Neural progenitor cell (in vitro differentiated cells): ENCODE measurements at regions not wholly inside any gene's neighbourhood (a gene's known extent, or its start where the extent isn't known, plus 50 kb on each side); places are given as distances from the start of the nearest gene placed in this dataset.
"Not testable (repeated sequence)": the region's sequence is repeated elsewhere in the genome, so short reads cannot be mapped to it uniquely, and the experiment has no call there.

ENCODE experiments used
- DNase-seq: peaks from one replicate; pipeline ENCODE4 v3.0.0-alpha.2; 2016; ENCODE audit warnings: low spot score
- H2AFZ ChIP-seq: fragments of 200-600 bp; sonication (generic); replicated peaks from 2 replicates; pipeline ENCODE4 v1.6.1; 2016; ENCODE audit warnings: antibody characterized with exemption
- H3F3A ChIP-seq: fragments of 200-600 bp; sonication (generic); 2 replicates; pipeline ENCODE4 v1.6.1; 2016; ENCODE audit warnings: antibody characterized with exemption, low read depth
- H3K27ac ChIP-seq: fragments of 200-600 bp; sonication (generic); 2 replicates; pipeline ENCODE4 v1.5.1; 2016; ENCODE audit warnings: mild to moderate bottlenecking
- H3K27me3 ChIP-seq: fragments of 200-600 bp; sonication (generic); 2 replicates; pipeline ENCODE4 v1.6.1; 2016; ENCODE audit warnings: mild to moderate bottlenecking, moderate library complexity
- H3K36me3 ChIP-seq: fragments of 200-600 bp; sonication (generic); 2 replicates; pipeline ENCODE4 v1.5.1; 2016
- H3K4me1 ChIP-seq: fragments of 200-600 bp; sonication (generic); 2 replicates; pipeline ENCODE4 v1.6.1; 2016; ENCODE audit warnings: mixed run types
- H3K4me2 ChIP-seq: fragments of 200-600 bp; sonication (generic); 2 replicates; pipeline ENCODE4 v1.6.1; 2016
- H3K4me3 ChIP-seq: fragments of 200-600 bp; sonication (generic); 2 replicates; pipeline ENCODE4 v1.5.1; 2016
- H3K79me2 ChIP-seq: fragments of 200-600 bp; sonication (generic); 2 replicates; pipeline ENCODE4 v1.6.1; 2016; ENCODE audit warnings: low read depth
- H3K9ac ChIP-seq: fragments of 200-600 bp; sonication (generic); 2 replicates; pipeline ENCODE4 v1.6.1; 2016
- H3K9me3 ChIP-seq: fragments of 200-600 bp; sonication (generic); 2 replicates; pipeline ENCODE4 v1.5.1; 2016; ENCODE audit warnings: low read depth
- H4K20me1 ChIP-seq: fragments of 200-600 bp; sonication (generic); 2 replicates; pipeline ENCODE4 v1.6.1; 2016; ENCODE audit warnings: low read depth
- H3K27ac Mint-ChIP-seq: 3 replicates; pipeline ENCODE4 v1.8.0; 2021; ENCODE audit warnings: mixed read lengths
- H3K27me3 Mint-ChIP-seq: 2 replicates; pipeline ENCODE4 v1.8.0; 2022; ENCODE audit warnings: low read depth, mild to moderate bottlenecking, inconsistent platforms, moderate library complexity, mixed read lengths; ENCODE audit not compliant: insufficient read depth
- H3K36me3 Mint-ChIP-seq: 3 replicates; pipeline ENCODE4 v1.8.0; 2021; ENCODE audit warnings: mixed read lengths
- H3K4me1 Mint-ChIP-seq: 3 replicates; pipeline ENCODE4 v1.8.0; 2021; ENCODE audit warnings: mixed read lengths
- H3K4me3 Mint-ChIP-seq: 3 replicates; pipeline ENCODE4 v1.8.0; 2021; ENCODE audit warnings: mild to moderate bottlenecking, moderate library complexity, mixed read lengths
- H3K9me3 Mint-ChIP-seq: 3 replicates; pipeline ENCODE4 v1.8.0; 2020; ENCODE audit warnings: mixed read lengths
- EZH2 ChIP-seq: fragments of 200-600 bp; sonication (generic); IDR thresholded peaks from 2 replicates; pipeline ENCODE4 v1.6.1; 2017; ENCODE audit warnings: antibody characterized with exemption, mild to moderate bottlenecking, moderate library complexity
- EZH2phosphoT487 ChIP-seq: fragments of 200-600 bp; sonication (generic); IDR thresholded peaks from 2 replicates; pipeline ENCODE4 v1.6.1; 2017; ENCODE audit warnings: antibody characterized with exemption
- TF ChIP-seq, protein P1 (sequence below): fragments of 200-600 bp; sonication (generic); IDR thresholded peaks from 2 replicates; pipeline ENCODE4 v1.5.1; 2017; ENCODE audit warnings: antibody characterized with exemption, mild to moderate bottlenecking

DNA sequence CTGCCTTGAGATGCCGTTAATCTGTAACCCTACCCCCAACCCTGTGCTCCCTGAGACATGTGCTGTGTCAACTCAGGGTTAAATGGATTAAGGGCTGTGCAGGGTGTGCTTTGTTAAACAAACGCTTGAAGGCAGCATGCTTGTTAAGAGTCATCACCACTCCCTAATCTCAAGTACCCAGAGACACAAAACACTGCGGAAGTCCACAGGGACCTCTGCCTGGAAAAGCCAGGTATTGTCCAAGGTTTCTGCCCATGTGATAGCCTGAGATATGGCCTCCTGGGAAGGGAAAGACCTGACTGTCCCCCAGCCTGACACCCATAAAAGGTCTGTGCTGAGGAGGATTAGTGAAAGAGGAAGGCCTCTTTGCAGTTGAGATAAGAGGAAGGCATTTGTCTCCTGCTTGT lies 270.8 kb upstream of the FRG2C start:
- DNase-seq: peak; percentile 21

GRCh38 chr3:75394102-75394501 lies 270.0 kb upstream of the FRG2C start:
- H3K4me3 Mint-ChIP-seq: not testable (repeated sequence)

More for the DNA sequence above, 270.8 kb upstream of the FRG2C start:
- H3K9ac ChIP-seq, H3F3A ChIP-seq, H3K36me3 Mint-ChIP-seq, H3K4me3 ChIP-seq, H3K4me3 Mint-ChIP-seq, H3K27me3 ChIP-seq, H4K20me1 ChIP-seq, H3K27ac Mint-ChIP-seq, H3K9me3 ChIP-seq, H3K79me2 ChIP-seq, H3K36me3 ChIP-seq, H3K27me3 Mint-ChIP-seq, H2AFZ ChIP-seq, H3K9me3 Mint-ChIP-seq, H3K27ac ChIP-seq: not testable (repeated sequence)
- H3K4me1 Mint-ChIP-seq: peaks cover 17% of the 10 kb centered on the region
- H3K4me2 ChIP-seq: peak overlapping the region; percentile 15
- H3K4me1 ChIP-seq: peaks cover 10% of the 10 kb centered on the region

GRCh38 chr3:75394562-75395360 lies 269.4 kb upstream of the FRG2C start:
- H3K4me2 ChIP-seq, H3K36me3 ChIP-seq, H3K79me2 ChIP-seq, H3K9ac ChIP-seq, H3K4me3 ChIP-seq, DNase-seq, H3F3A ChIP-seq, H3K27me3 ChIP-seq, H3K4me3 Mint-ChIP-seq, H2AFZ ChIP-seq, H4K20me1 ChIP-seq, H3K27ac ChIP-seq, H3K9me3 Mint-ChIP-seq, H3K27ac Mint-ChIP-seq, H3K9me3 ChIP-seq, H3K36me3 Mint-ChIP-seq, H3K27me3 Mint-ChIP-seq: not testable (repeated sequence)
- peaks cover 16% of the 10 kb centered on the region for H3K4me1 Mint-ChIP-seq
- H3K4me1 ChIP-seq: peaks cover 10% of the 10 kb centered on the region

More at GRCh38 chr3:75394102-75394501, 270.0 kb upstream of the FRG2C start:
- H3K27me3 Mint-ChIP-seq, H3K27ac Mint-ChIP-seq, DNase-seq, H3K4me3 ChIP-seq, H3K9ac ChIP-seq, H3K9me3 ChIP-seq, H3K4me2 ChIP-seq, H3K9me3 Mint-ChIP-seq, H4K20me1 ChIP-seq, H3K36me3 ChIP-seq, H3K27me3 ChIP-seq, H2AFZ ChIP-seq, H3K79me2 ChIP-seq, H3K36me3 Mint-ChIP-seq, H3K27ac ChIP-seq, H3F3A ChIP-seq: not testable (repeated sequence)
- peaks cover 10% of the 10 kb centered on the region for H3K4me1 ChIP-seq
- H3K4me1 Mint-ChIP-seq: peaks cover 16% of the 10 kb centered on the region

GRCh38 chr3:75395580-75396315 lies 268.4 kb upstream of the FRG2C start:
- no peaks in the 10 kb centered on the region for H3K9me3 ChIP-seq
- no peaks in the 10 kb centered on the region for H3F3A ChIP-seq
- no peak overlapping the region for H3K9ac ChIP-seq
- Mint-ChIP-seq H3K36me3 (peaks cover 6% of the 10 kb centered on the region), H3K4me1 (peaks cover 16% of the 10 kb centered on the region), H3K4me3 (no peak overlapping the region), H3K27ac (peak overlapping the region; percentile 72), H3K9me3 (peaks cover 10% of the 10 kb centered on the region), H3K27me3 (no peaks in the 10 kb centered on the region)
- no peaks in the 10 kb centered on the region for H3K79me2 ChIP-seq
- DNase-seq: no peak
- H3K36me3 ChIP-seq: no peaks in the 10 kb centered on the region
- TF ChIP-seq EZH2: no peak
- TF ChIP-seq, protein P1, sequence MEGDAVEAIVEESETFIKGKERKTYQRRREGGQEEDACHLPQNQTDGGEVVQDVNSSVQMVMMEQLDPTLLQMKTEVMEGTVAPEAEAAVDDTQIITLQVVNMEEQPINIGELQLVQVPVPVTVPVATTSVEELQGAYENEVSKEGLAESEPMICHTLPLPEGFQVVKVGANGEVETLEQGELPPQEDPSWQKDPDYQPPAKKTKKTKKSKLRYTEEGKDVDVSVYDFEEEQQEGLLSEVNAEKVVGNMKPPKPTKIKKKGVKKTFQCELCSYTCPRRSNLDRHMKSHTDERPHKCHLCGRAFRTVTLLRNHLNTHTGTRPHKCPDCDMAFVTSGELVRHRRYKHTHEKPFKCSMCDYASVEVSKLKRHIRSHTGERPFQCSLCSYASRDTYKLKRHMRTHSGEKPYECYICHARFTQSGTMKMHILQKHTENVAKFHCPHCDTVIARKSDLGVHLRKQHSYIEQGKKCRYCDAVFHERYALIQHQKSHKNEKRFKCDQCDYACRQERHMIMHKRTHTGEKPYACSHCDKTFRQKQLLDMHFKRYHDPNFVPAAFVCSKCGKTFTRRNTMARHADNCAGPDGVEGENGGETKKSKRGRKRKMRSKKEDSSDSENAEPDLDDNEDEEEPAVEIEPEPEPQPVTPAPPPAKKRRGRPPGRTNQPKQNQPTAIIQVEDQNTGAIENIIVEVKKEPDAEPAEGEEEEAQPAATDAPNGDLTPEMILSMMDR: no peak
- TF ChIP-seq EZH2phosphoT487: no peak
- no peak overlapping the region for H3K4me2 ChIP-seq
- no peak overlapping the region for H3K4me3 ChIP-seq
- H2AFZ ChIP-seq: no peak overlapping the region
- no peaks in the 10 kb centered on the region for H3K27me3 ChIP-seq
- H4K20me1 ChIP-seq: no peaks in the 10 kb centered on the region
- peaks cover 10% of the 10 kb centered on the region for H3K4me1 ChIP-seq
- no peak overlapping the region for H3K27ac ChIP-seq
